Ishikawa (cell line): ENCODE measurements at regions not wholly inside any gene's neighbourhood (a gene's known extent, or its start where the extent isn't known, plus 50 kb on each side); places are given as distances from the start of the nearest gene placed in this dataset.

Source experiments
- CEBPB ChIP-seq: IDR thresholded peaks from 2 replicates; pipeline ENCODE4 v1.6.1; 2012
- FOXM1 ChIP-seq: IDR thresholded peaks from 2 replicates; pipeline ENCODE4 v1.6.1; 2012; ENCODE audit warnings: low read depth, borderline replicate concordance
- MAX ChIP-seq: IDR thresholded peaks from 2 replicates; pipeline ENCODE4 v1.6.1; 2012
- RAD21 ChIP-seq: IDR thresholded peaks from 2 replicates; pipeline ENCODE4 v1.6.1; 2012; ENCODE audit warnings: low read depth
- TAF1 ChIP-seq: IDR thresholded peaks from 2 replicates; pipeline ENCODE4 v1.6.1; 2012; ENCODE audit warnings: low read depth, mild to moderate bottlenecking
- TEAD4 ChIP-seq: IDR thresholded peaks from 2 replicates; pipeline ENCODE4 v1.6.1; 2012
- YY1 ChIP-seq: IDR thresholded peaks from 2 replicates; pipeline ENCODE4 v1.6.1; 2012; ENCODE audit warnings: low read depth
- TF ChIP-seq, protein P1 (sequence below): IDR thresholded peaks from 2 replicates; pipeline ENCODE4 v1.6.1; 2012; ENCODE audit warnings: low read depth, mild to moderate bottlenecking
- TF ChIP-seq, protein P2 (sequence below): IDR thresholded peaks from 2 replicates; pipeline ENCODE4 v1.6.1; 2012

GRCh38 chr6:91045161-91045560 lies 458.3 kb upstream of the MAP3K7 start:
- TF ChIP-seq FOXM1: no peak
- TF ChIP-seq MAX: no peak
- no peak for TF ChIP-seq RAD21
- TF ChIP-seq TEAD4: no peak
- TF ChIP-seq, protein P1, sequence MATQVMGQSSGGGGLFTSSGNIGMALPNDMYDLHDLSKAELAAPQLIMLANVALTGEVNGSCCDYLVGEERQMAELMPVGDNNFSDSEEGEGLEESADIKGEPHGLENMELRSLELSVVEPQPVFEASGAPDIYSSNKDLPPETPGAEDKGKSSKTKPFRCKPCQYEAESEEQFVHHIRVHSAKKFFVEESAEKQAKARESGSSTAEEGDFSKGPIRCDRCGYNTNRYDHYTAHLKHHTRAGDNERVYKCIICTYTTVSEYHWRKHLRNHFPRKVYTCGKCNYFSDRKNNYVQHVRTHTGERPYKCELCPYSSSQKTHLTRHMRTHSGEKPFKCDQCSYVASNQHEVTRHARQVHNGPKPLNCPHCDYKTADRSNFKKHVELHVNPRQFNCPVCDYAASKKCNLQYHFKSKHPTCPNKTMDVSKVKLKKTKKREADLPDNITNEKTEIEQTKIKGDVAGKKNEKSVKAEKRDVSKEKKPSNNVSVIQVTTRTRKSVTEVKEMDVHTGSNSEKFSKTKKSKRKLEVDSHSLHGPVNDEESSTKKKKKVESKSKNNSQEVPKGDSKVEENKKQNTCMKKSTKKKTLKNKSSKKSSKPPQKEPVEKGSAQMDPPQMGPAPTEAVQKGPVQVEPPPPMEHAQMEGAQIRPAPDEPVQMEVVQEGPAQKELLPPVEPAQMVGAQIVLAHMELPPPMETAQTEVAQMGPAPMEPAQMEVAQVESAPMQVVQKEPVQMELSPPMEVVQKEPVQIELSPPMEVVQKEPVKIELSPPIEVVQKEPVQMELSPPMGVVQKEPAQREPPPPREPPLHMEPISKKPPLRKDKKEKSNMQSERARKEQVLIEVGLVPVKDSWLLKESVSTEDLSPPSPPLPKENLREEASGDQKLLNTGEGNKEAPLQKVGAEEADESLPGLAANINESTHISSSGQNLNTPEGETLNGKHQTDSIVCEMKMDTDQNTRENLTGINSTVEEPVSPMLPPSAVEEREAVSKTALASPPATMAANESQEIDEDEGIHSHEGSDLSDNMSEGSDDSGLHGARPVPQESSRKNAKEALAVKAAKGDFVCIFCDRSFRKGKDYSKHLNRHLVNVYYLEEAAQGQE: no peak
- TF ChIP-seq, protein P2, sequence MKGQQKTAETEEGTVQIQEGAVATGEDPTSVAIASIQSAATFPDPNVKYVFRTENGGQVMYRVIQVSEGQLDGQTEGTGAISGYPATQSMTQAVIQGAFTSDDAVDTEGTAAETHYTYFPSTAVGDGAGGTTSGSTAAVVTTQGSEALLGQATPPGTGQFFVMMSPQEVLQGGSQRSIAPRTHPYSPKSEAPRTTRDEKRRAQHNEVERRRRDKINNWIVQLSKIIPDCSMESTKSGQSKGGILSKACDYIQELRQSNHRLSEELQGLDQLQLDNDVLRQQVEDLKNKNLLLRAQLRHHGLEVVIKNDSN: no peak
- no peak for TF ChIP-seq TAF1
- no peak for TF ChIP-seq CEBPB
- TF ChIP-seq YY1: no peak
